ENCODE measurements at regions not wholly inside any gene's neighbourhood (a gene's known extent, or its start where the extent isn't known, plus 50 kb on each side); places are given as distances from the start of the nearest gene placed in this dataset.
"Not testable (repeated sequence)": the region's sequence is repeated elsewhere in the genome, so short reads cannot be mapped to it uniquely, and the experiment has no call there.

DNA sequence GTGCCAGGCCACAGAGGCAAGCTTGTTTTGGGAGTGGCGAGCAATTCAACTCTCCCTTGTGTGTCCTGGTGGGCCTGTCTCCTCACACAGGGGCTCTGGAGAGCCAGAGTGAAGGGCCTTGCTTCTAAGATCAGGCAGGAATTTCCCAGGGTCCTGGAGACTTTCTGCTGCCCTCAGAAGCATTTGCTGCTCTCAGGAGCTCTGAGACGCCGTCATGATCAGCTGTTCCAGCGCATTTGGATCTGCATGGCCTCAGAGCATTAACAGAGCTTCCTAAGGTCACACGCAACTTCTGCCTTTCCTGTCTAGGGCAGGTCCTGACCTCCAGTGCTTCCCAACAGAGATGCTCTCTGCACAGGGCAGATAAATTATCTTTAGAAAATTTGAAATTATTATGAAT is 52.2 kb upstream of the C10orf90 start:
- DNase-seq (ENCODE audit: low spot score), result no peak

DNA sequence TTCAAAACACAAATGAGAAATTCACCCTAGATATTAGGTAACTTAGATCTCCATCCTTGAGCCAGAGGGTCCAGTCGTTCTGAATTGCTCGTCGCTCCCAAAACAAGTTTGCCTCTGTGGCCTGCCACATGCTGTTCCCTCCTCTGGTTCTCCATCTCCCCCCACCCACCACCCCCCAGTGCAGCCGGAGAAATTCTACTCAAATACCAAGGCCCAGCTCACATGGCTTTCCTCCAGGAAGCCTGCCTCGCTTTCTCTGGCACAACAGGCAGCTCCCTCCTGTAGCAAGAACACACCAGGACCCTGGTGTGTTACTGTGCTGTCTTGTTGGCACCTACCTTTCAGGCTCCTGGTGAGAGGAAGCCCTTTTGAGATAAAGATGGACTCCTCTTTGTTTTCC is 52.7 kb upstream of the C10orf90 start:
- no peak for DNase-seq (ENCODE audit: low spot score)

DNA sequence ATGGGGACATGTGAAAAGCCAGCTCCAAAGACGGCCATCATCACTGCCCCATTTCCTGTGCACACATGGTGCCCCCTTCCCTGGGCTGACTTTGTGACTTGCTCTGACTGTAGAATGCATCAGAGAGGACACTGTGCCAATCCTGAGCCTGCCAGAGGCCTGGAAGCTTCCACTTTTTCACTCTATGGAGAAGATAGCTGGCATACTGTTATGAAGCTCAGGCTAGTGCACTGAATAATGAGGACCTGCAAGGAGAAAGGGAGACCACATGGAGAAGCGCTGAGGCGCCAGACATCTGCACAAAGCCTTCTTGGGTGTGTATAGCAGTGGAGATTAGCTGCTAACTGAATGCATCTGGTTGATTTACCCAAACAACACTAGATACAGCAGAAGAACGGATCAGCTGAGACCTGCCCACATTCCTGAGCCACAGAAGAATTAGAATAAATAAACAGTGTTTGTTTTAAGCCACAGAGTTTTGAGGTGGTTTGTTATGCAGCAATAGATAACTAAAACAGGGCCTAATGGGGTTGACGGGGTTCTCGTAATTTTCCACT is 58.9 kb upstream of the C10orf90 start:
- no peak for DNase-seq (ENCODE audit: low spot score)

GRCh38 chr10:126730856-126731609 is 60.5 kb upstream of the C10orf90 start:
- DNase-seq (ENCODE audit: low spot score), result no peak

- DNase-seq (ENCODE audit: low spot score), result no peak
Observed at GRCh38 chr10:126731610-126731990, 61.1 kb upstream of the C10orf90 start.

DNA sequence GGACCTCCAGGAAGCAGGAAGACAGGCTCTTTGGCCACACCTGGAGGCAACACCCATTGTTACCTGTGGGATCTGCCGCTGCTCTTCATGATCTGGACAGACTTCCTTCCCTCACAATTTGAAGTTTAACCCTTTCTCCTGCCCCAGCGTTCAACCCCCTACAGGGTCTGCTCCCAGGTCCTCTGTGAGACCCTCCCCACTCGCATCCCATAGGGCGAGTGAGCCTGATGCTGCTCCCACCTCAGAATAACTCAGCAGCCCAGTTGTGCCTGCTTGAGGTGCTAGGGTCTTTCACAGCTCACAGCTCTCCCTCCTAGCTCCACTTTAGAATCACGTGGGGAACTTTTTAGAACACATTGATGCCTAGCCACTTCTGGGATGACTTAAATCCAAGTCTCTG is 61.8 kb upstream of the C10orf90 start:
- DNase-seq (ENCODE audit: low spot score), result no peak

- DNase-seq (ENCODE audit: low spot score), result no peak
Observed at GRCh38 chr10:126732868-126733267, 62.4 kb upstream of the C10orf90 start.

DNA sequence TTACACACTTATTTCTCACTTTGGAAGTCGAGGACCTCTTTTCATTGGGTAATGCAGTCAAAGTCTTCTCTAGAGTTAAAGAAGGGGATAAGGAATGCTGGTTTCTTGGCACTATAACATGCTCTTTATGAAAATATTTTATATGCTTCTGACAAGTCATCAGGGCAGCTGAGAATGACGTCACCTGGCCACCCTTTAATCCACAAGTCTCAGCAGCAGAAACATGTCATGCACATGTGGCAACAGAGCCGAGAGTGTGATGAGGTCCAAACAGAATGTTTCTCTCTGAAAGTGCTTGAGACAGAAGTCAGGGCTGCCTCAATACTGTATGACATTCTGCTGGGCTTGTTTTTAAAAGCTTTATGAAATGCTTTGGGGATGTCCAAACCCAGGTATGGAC is 63.5 kb upstream of the C10orf90 start:
- DNase-seq (ENCODE audit: low spot score), result no peak

GRCh38 chr10:126734967-126735366 is 64.5 kb upstream of the C10orf90 start:
- no peak for DNase-seq (ENCODE audit: low spot score)

- no peak for DNase-seq (ENCODE audit: low spot score)
Observed at GRCh38 chr10:126736142-126736541, 65.6 kb upstream of the C10orf90 start.

DNA sequence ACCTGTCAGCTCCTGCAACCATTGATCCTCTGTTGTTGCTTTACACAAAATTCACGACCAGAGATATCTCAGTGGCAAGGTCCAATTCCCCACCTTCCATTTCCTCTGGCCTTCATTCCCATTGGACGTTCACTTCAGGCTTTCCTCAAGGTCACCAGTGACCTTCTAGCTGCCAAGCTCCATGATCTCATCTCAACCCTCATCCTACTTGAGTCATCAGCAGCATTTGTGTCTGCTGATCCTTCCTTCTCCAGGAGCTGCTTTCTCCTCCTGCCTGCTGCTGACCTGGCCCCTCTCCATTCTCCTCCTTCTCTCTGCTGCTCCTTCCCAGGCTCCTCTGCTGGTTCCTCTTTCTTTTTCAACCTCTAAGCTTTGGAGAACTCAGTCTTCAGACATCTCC is 66.2 kb upstream of the C10orf90 start:
- no peak for DNase-seq (ENCODE audit: low spot score)

DNA sequence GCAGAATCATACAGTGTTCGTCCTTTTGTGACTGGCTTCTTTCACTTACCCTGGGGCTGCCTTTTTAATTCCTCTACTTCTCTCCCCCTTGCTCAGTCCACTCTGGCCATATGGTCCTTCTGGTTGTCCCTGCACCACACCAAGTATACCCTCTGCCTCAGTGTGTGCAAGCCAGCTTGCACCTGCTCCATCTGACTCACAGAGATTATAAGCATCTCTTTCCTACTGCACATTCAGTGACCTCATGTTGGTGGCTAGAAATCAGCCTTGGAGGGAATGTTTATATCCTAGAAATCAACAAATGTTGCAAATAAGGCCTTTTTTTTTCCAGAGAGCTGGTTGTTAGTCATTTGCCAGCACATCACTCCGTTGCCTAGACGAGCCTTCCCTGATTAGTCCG is 67.5 kb upstream of the C10orf90 start:
- DNase-seq (ENCODE audit: low spot score), result no peak

DNA sequence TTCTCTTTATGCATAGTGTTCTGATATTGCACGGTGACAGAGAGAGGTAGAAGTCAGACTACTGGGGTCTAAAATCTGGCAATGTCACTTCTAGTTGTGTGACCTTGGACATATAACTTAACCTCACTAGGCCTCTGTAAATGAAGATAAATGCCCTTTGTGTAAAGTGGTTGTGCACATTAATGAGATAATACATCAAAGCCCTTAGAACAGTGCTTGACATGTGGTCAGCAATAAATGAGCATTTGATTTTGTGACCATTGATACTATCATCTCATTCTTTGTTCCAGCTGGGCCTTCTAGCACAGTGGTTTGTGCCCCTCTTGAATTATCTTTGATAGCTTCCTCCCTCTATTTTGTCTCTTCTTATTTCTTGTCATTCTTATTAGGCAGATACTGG is 74.1 kb upstream of the C10orf90 start:
- no peak for DNase-seq (ENCODE audit: low spot score)

DNA sequence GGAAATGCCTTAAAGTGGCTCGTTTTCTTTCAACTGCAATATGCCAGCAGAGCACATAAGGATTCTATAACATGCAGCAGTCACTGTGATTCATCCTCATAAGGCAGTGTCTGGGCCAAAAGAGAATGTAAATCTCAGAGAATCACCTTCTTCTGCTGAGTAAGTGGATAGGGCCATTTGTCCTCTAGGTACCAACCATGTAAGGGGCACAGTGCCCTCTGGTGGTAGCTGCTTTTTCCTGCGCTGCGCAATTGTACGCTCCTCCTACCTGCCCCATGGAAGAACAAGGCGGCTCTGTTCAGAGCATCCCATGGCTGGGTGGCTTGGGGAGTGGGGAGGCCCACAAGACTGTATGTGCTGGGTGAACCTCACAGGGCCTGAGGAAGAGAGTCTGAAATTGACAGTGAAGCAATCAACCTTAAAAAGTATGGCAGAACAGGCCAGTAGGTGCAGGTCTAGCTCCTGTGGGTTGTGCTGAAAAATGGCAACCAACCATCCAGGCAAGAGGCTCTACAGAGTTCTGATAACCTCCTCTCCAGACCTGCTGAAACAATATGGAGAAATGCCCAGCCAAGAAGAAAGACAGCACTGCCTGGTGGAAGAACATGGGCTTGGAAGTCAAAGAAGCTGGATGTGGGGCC is 78.6 kb upstream of the C10orf90 start:
- DNase-seq (ENCODE audit: low spot score), result peak; percentile 58

DNA sequence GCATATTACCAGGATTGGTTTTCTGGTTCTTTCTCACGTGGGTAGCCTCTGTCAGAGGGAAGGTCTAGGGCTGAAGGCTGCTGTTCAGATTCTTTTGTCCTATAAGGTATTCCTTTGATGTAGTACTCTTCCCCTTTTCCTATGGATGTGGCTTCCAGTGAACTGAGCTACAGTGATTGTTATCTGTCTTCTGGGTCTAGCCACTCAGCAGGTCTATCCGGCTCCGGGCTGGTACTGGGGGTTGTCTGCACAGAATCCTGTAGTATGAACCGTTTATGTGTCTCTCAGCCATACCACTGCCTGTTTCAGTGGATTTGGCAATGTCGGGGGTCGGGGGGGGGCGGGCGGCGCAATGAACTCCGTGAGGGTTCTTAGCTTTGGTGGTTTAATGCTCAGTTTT is 84.5 kb upstream of the C10orf90 start:
- no peak for DNase-seq (ENCODE audit: low spot score)

GRCh38 chr10:126758867-126759266 is 88.4 kb upstream of the C10orf90 start:
- DNase-seq (ENCODE audit: low spot score), result no peak

DNA sequence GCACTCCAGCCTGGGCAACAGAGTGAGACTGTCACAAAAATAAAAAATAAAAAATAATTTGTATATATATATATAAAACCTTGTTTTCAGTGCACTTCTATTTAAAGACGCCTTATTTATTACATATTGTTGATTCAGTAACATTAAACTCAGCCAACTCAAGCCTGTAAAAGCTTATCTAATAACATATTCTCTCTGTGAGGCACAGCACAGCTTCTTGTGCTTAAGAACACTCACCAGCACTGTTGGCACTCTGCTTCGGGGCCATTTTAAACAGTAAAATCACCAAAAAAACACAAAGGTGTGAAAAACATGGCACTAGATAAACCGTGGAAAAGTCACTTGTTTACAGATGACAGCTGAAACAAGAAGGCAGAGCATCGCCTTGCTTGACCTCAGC is 89.0 kb upstream of the C10orf90 start:
- DNase-seq (ENCODE audit: low spot score), result no peak

- not testable (repeated sequence) for DNase-seq (ENCODE audit: low spot score)
Observed at GRCh38 chr10:126766646-126767045, 96.2 kb upstream of the C10orf90 start.

GRCh38 chr10:126770809-126771208 is 100.3 kb upstream of the C10orf90 start:
- DNase-seq (ENCODE audit: low spot score), result no peak

GRCh38 chr10:126776168-126776567 is 105.7 kb upstream of the C10orf90 start:
- DNase-seq (ENCODE audit: low spot score), result no peak

DNA sequence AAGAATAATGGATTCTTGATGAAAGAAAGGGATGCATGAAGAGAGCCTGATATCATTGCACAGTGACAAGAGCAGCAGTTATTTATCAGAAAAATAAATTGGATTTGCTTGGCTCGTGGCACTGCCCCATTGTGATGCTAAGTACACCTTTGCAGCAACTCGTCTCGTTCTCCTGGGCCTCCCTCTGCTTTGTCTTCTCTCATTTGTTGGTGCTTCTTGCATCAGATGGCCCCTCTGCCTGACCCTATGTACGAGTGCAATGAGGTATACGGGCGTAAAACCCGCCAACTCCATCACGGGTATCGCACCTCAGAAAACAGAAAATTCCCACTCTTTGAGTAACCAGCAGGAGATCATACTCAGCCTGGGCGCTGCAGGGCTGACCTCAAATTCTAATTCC is 107.2 kb upstream of the C10orf90 start:
- no peak for DNase-seq (ENCODE audit: low spot score)

- DNase-seq (ENCODE audit: low spot score), result no peak
Observed at GRCh38 chr10:126781450-126782216, 111.1 kb upstream of the C10orf90 start.

All from NAMALWA (cell line).